Epithelial cell of esophagus (primary cell): ENCODE measurements at regions not wholly inside any gene's neighbourhood (a gene's known extent, or its start where the extent isn't known, plus 50 kb on each side); places are given as distances from the start of the nearest gene placed in this dataset.

Source experiments
- DNase-seq: peaks from one replicate; pipeline ENCODE4 v3.0.0; 2010; ENCODE audit warnings: low read depth
- H3K4me3 ChIP-seq: 2 replicates; pipeline ENCODE4 v1.5.1; 2011; ENCODE audit warnings: mild to moderate bottlenecking, low read length, control low read depth
- TF ChIP-seq, protein P1 (sequence below): IDR thresholded peaks from 2 replicates; pipeline ENCODE4 v1.5.1; 2011; ENCODE audit warnings: low read depth, mild to moderate bottlenecking, low read length, control low read depth, inconsistent platforms; ENCODE audit not compliant: insufficient read depth; ENCODE audit errors: missing control alignments

DNA sequence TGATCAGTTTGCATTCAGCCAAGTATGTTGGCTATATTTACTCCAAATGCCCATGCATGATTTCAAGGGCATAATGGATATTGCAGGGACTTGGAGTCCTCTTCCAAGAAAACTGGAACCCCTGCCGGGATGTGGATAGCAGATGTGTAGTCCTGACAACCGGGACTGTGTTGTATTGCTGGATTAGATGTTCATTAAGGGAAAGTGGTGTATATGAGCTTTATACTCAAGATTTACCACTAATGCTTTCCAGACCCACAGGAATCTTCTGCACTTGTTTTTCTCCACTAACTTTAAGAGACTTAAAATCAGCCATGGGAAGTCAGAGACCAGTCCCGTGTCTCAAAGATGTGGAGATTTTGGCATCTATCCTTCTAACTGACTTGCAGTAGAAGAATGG lies 770.9 kb downstream of the HDGFL1 start:
- no peak for DNase-seq
- TF ChIP-seq, protein P1, sequence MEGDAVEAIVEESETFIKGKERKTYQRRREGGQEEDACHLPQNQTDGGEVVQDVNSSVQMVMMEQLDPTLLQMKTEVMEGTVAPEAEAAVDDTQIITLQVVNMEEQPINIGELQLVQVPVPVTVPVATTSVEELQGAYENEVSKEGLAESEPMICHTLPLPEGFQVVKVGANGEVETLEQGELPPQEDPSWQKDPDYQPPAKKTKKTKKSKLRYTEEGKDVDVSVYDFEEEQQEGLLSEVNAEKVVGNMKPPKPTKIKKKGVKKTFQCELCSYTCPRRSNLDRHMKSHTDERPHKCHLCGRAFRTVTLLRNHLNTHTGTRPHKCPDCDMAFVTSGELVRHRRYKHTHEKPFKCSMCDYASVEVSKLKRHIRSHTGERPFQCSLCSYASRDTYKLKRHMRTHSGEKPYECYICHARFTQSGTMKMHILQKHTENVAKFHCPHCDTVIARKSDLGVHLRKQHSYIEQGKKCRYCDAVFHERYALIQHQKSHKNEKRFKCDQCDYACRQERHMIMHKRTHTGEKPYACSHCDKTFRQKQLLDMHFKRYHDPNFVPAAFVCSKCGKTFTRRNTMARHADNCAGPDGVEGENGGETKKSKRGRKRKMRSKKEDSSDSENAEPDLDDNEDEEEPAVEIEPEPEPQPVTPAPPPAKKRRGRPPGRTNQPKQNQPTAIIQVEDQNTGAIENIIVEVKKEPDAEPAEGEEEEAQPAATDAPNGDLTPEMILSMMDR: no peak
- no peak overlapping the region for H3K4me3 ChIP-seq

DNA sequence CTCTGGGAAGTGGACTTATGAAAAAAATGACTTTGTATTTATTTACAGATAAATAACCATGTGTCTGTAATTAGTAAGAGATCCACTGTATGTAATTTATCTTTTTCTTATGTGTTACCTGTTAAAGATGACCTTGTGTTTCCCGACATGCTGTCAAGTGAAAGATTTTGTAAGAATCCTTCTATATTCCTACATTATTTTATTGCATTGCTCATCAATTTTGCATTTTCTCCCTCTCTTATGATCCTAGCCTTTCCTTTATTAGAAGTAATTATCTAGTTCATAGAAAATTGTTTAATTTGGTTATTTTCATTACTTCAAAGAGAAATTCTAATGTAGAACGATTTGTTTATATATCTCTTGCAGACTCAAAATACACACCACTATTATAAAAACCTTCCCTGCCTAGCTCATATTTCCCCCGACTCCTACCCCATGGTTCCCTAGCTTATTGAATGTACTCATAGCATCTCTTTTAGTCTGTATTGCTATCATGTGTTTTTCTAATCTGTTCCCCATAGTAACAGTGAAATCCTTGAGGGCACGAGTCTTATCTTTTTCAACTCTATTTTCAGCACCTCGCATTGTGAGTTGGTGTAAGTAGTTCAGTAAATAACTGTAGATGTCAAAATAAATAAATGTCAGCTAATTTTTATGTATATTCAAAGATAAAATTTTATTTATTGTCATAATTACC lies 774.4 kb downstream of the HDGFL1 start:
- H3K4me3 ChIP-seq: no peak overlapping the region
- TF ChIP-seq, protein P1: no peak
- DNase-seq: no peak

DNA sequence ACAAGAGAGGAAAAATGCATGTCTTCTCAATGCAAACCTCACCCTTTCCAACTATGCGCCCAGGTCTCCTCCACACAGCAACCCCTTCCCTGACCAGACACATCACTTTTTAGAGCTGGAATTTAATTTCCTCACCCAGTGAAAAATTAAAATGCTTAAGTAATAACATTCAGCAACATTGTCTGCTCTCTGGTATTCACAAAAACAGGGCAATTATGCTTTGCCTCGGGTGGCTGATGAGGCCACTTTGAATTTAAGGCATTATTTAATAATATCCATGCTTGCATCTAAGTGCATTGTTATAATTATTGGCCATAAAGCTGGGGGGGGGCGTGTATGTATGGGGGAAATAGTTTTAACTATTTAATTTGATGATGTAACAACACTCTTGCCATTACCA lies 777.8 kb upstream of the NRSN1 start:
- TF ChIP-seq, protein P1: no peak
- no peak overlapping the region for H3K4me3 ChIP-seq
- DNase-seq: no peak

DNA sequence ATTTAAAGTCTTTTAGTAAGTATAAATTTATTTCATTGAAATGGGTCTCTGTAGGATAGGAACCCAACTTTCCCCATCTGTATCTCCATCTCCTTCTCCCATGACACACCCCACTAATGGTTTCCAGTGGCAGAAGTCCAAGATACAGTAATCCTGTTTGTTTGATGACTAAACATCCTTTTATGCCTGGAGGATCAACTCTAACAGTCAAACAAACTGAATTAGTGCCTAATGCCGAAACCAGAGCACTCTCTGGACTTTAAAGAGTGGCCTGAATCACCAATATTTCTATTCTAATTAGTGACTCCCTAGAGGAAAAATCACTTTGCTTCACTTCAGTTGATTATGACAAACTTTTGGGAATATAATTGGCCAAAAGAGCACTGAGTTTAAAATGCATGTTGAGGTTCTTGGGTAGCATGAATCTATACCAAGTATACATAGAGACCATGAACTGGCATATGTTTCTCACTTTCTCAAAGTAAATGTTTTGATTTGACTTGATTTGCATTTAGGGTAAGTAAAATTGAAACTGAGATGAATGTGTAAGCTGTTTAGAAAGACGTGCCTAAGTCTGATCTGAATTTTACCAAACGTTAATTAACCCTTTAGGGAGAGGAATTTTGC lies 776.4 kb upstream of the NRSN1 start:
- peak; percentile 96 for DNase-seq

DNA sequence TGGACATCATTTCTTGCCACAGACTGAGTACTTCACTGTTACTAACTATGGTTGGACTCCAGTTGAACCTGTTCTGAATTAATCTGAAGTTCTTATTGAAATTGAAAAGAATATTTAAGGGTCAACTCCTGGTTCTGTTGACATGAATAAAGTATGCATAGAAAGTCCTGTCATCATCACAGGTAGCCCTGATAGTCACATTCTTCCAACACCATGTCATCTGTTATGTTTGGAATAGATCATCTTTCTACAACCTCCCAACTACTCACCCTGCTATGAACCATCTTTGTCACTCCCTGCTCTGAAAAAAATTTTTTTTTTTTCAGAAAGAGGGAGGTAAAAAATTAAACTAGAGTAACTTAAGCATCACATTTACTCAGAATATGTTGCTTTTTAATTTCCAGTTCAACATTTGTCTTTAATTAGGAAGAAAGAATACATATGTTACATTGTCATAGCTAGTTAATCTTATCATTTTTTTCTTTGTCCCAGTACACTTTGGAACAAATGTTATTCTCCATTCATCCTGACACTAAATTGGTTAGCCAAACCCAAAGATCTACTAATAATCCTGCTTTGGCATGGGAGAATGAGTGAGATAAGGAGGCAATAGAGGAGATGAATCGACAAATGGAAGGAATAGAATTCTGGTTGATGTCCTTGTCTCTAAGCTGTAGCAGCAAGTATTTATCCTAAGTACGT lies 775.1 kb upstream of the NRSN1 start:
- DNase-seq: peak; percentile 78
- H3K4me3 ChIP-seq: no peak overlapping the region
- TF ChIP-seq, protein P1: no peak

More for the DNA sequence above, 776.4 kb upstream of the NRSN1 start:
- no peak overlapping the region for H3K4me3 ChIP-seq
- TF ChIP-seq, protein P1: no peak

DNA sequence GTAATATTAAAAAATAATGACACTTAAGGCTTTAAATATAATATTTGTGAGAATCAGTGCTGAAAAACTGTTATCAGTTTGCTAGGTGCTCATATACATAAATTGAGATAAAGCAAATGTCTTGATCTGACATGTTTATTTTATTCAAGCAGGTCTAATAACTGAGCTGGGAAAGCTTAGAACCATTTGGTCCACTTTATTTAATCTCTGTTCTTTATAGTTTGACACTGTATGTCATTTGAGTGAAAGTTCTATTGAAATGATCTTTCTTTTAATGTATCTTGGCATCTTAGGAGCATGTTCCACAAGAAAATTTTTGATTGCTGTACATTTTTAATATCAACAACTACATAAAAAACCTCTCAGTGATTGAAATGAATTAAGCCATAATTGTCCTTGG lies 772.0 kb upstream of the NRSN1 start:
- H3K4me3 ChIP-seq: no peak overlapping the region
- TF ChIP-seq, protein P1: no peak
- DNase-seq: no peak
